Small intestine (tissue), 7 donors: ENCODE measurements at regions not wholly inside any gene's neighbourhood (a gene's known extent, or its start where the extent isn't known, plus 50 kb on each side); places are given as distances from the start of the nearest gene placed in this dataset.

Experiments
- DNase-seq, 2 donors: peaks; one replicate each; pipeline versions ENCODE4 v3.0.0 to v3.0.0-alpha.2; 2013
- FAIRE-seq: peaks from 2 replicates; lab custom pipeline; 2012; peaks lifted over from hg19 to GRCh38; lab: Jason Lieb, UNC
- H3K27ac ChIP-seq, 3 donors: one replicate each; pipeline ENCODE4 v1.5.1; 2013; ENCODE audit warnings: low read length in 2 of 3, mild to moderate bottlenecking in 2 of 3, control low read depth in 1 of 3, inconsistent platforms in 1 of 3, low read depth in 1 of 3, moderate library complexity in 1 of 3
- H3K27me3 ChIP-seq, 3 donors: one replicate each; pipeline ENCODE4 v1.6.1; 2013; ENCODE audit warnings: low read length in 3 of 3, inconsistent platforms in 1 of 3; ENCODE audit not compliant: control insufficient read depth in 3 of 3, insufficient read depth in 3 of 3
- H3K36me3 ChIP-seq, 3 donors: one replicate each; pipeline ENCODE4 v1.6.1; 2013; ENCODE audit warnings: low read length in 3 of 3, inconsistent platforms in 1 of 3, low read depth in 1 of 3, mild to moderate bottlenecking in 1 of 3, moderate library complexity in 1 of 3; ENCODE audit not compliant: control insufficient read depth in 3 of 3, insufficient read depth in 2 of 3
- H3K4me1 ChIP-seq, 3 donors: one replicate each; pipeline ENCODE4 v1.6.1; 2013; ENCODE audit warnings: low read length in 2 of 3, inconsistent platforms in 1 of 3, low read depth in 1 of 3, mild to moderate bottlenecking in 1 of 3, moderate library complexity in 1 of 3; ENCODE audit not compliant: control insufficient read depth in 3 of 3, insufficient read depth in 2 of 3
- H3K4me3 ChIP-seq, 3 donors: one replicate each; pipeline ENCODE4 v1.5.1; 2013; ENCODE audit warnings: low read length in 3 of 3, control low read depth in 1 of 3, inconsistent platforms in 1 of 3, low read depth in 1 of 3, mild to moderate bottlenecking in 1 of 3, moderate library complexity in 1 of 3
- H3K9me3 ChIP-seq, 2 donors: one replicate each; pipeline ENCODE4 v1.6.1; 2013; ENCODE audit warnings: low read depth in 1 of 2, low read length in 1 of 2; ENCODE audit not compliant: control insufficient read depth in 2 of 2, insufficient read depth in 1 of 2
- WGBS, 3 donors: extraction: QIAGEN DNeasy Blood & Tissue Kit; methylation state at CpG; one replicate each; pipeline ENCODE4 v1.1.7; 2013; 5-methylcytosine and 5-hydroxymethylcytosine counted together
- donor health status: healthy with polysubstance abuse.
- donor health status: control.
- donor health status: control.
- donor health status: Bipolar disorder and iron deficiency.
- donor health status: healthy.

DNA sequence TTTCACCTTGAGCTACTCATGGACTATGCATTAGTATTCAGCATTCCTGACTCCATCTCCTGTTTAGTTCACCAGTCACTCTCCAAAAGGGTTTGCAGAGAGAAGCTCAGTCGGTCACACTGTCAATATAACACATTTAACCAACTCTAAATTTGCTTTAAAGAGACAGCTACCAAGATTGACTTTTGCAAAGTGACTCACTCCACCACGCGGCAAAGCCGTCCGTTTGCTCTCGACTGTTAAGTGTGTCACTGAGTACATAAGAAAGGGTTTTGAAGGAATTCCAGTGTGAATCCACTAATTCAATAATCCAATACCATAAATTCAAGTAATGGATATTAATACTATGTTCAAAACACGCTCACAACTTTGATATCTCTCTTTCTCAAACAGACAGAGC is 1006.7 kb upstream of the NR2F2 start:
- no peak for FAIRE-seq
- DNase-seq = no peak
- Histone ChIP-seq H3K27me3 (peaks cover 0 to 9% (median 3%) of the 10 kb centered on the region in 3 donors), H3K9me3 (no peaks in the 10 kb centered on the region), H3K36me3 (no peaks in the 10 kb centered on the region), H3K27ac (no peak overlapping the region), H3K4me3 (no peak overlapping the region), H3K4me1 (no peaks in the 10 kb centered on the region)
- 41 to 61% (median 57%) methylated on average over 7 of the region's 7 CpGs for WGBS, 3 donors

DNA sequence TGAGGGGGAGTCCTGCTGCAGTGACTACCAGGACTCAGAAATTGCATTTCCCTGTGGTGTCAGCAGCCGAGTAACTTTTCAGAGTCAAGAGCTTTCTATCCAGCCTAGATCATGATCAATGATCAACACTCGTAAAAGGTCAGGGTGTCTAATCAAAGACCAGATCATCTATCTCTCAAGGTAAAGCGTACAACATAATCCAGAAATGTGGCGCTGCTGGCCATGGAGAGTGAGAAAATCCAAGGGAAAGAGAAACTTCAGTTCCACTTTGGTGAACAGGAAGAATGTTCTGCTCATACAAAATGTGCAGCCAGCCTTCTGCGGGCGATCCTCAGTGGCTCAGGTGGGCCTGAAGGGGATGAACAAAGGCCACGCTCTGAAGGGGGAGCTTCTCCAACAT is 1005.8 kb upstream of the NR2F2 start:
- H3K27ac ChIP-seq = peak overlapping the region in 1 of 3 donors; percentile 58
- FAIRE-seq (no peak), DNase-seq (no peak)
- H3K27me3 ChIP-seq = peaks cover 0 to 9% (median 3%) of the 10 kb centered on the region in 3 donors
- WGBS, 3 donors = 70 to 75% (median 73%) methylated on average over 7 of the region's 7 CpGs
- H3K9me3 ChIP-seq = no peaks in the 10 kb centered on the region
- no peaks in the 10 kb centered on the region for H3K4me1 ChIP-seq
- H3K36me3 ChIP-seq = no peaks in the 10 kb centered on the region
- H3K4me3 ChIP-seq = no peak overlapping the region

DNA sequence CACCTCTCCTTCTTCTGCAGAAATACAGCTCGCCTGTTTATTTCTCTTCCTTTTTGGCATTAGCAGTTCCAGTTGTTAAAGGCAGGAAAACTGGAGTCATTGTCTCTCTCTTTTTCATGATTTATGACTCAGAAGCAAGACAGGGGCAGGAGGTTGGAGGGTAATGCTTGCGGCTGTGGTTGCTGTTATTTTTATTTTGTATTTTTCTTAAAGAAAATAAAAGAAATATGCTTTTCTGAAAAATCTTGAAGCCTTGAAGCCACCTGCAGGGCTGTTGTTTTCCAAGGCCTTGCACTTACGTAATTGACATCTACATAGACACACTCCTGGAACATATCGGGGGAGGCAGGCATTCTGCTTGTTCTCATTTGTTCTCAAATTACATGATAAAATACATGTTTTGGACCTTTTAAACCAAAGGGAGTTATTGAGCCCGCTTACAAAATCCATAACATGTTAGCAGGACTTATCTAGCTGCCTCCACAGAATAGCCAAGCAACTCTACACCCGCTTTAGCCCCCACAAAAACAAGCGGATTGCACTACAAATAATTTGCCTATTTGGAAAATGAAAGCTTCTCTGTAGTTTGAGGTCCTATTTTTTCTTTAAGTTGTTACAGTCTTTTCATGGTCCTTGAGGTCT is 1004.6 kb upstream of the NR2F2 start:
- no peak for DNase-seq
- 63 to 79% (median 74%) methylated on average over 7 of the region's 7 CpGs for WGBS, 3 donors
- Histone ChIP-seq H3K27ac (no peak overlapping the region), H3K9me3 (no peaks in the 10 kb centered on the region), H3K27me3 (peaks cover 0 to 9% (median 3%) of the 10 kb centered on the region in 3 donors), H3K4me1 (no peaks in the 10 kb centered on the region), H3K36me3 (no peaks in the 10 kb centered on the region), H3K4me3 (no peak overlapping the region)
- no peak for FAIRE-seq

DNA sequence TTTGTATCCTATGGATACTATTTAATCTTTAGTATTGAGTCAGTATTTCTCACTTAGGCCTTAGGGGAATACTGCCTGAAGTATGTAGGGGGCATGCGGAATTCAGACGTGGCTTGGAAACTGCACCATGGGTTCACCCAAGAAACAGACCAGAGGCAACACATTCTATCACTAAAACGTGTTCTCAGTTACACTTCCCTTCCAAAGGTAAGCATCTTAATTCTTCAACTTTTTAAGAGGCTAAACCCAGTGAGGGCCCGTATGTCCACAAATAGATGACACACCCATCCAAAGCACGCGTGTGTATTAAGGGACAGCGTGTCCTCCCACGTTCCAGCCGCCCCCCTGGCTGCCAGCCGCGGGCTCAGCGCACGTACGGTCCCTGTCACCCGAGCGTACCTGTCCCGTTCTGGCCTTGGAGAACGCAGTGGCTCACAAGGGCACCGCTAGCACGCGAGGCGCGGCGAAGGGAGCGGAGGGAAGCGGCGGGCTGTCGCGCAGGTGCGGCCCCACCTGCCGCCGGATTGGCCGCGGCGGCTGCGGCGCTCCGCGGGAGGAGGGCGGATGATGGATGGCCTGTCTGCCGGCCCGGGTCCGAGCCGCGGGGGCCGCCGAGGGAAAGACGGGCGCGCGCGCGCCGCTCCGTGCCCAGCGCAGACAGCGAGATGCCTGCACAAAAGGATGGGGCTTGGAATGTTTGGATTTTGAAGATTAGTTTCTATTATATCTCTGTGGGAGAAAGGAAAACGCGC is 1003.9 kb upstream of the NR2F2 start:
- Histone ChIP-seq H3K4me3 (peak overlapping the region in 1 of 3 donors; percentile 10), H3K4me1 (no peaks in the 10 kb centered on the region), H3K27me3 (peaks cover 0 to 9% (median 3%) of the 10 kb centered on the region in 3 donors), H3K9me3 (no peaks in the 10 kb centered on the region), H3K36me3 (no peaks in the 10 kb centered on the region), H3K27ac (peak overlapping the region in 1 of 3 donors; percentile 66)
- 9 to 23% (median 20%) methylated on average over 59 of the region's 59 CpGs for WGBS, 3 donors
- no peak for DNase-seq
- FAIRE-seq = no peak

DNA sequence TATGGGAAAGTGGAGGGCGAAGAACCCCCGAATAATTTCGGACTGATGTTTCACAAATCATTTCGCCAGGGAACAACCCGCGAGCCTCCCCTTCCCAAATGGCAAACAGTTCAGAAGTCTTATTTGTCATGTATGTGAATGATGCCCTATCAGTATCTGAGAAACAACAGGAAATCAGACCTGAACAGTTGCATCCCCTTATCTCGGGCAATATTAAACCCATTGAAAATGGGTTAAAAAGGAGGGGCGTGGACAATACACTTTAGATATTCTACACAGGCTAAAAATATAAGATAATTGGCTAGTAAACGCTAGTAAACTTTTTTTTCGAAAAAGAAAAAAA is 1003.3 kb upstream of the NR2F2 start:
- peaks cover 0 to 9% (median 3%) of the 10 kb centered on the region in 3 donors for H3K27me3 ChIP-seq
- no peaks in the 10 kb centered on the region for H3K36me3 ChIP-seq
- FAIRE-seq = no peak
- no peak for DNase-seq
- peak overlapping the region in 1 of 3 donors; percentile 66 for H3K27ac ChIP-seq
- 22 to 31% (median 29%) methylated on average over 10 of the region's 10 CpGs for WGBS, 3 donors
- no peaks in the 10 kb centered on the region for H3K9me3 ChIP-seq
- no peaks in the 10 kb centered on the region for H3K4me1 ChIP-seq
- peak overlapping the region in 1 of 3 donors; percentile 10 for H3K4me3 ChIP-seq

DNA sequence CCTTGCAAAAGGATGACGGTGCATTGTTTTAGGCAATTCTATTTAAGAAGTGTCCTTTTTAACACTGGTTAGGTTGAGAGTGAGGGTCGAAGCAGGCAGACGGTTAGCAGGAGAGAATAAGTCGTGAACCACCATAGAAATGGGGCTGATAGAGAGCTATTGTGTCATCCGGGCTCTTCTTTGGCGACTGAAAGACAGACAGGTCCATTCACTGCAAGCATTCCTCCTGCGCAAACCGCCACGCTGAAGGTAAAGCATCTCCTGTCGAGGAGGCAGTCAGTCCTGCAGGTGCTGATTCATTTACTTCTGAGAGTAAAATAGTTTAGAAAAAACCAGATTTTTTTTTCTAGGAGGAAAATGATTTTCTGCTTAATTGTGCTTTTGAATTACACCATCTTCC is 1002.8 kb upstream of the NR2F2 start:
- Histone ChIP-seq H3K4me3 (no peak overlapping the region), H3K4me1 (no peaks in the 10 kb centered on the region), H3K27ac (peak overlapping the region in 1 of 3 donors; percentile 70), H3K27me3 (peaks cover 0 to 9% (median 3%) of the 10 kb centered on the region in 3 donors), H3K9me3 (no peaks in the 10 kb centered on the region), H3K36me3 (no peaks in the 10 kb centered on the region)
- no peak for DNase-seq
- no peak for FAIRE-seq
- 37 to 43% (median 43%) methylated on average over 10 of the region's 10 CpGs for WGBS, 3 donors

DNA sequence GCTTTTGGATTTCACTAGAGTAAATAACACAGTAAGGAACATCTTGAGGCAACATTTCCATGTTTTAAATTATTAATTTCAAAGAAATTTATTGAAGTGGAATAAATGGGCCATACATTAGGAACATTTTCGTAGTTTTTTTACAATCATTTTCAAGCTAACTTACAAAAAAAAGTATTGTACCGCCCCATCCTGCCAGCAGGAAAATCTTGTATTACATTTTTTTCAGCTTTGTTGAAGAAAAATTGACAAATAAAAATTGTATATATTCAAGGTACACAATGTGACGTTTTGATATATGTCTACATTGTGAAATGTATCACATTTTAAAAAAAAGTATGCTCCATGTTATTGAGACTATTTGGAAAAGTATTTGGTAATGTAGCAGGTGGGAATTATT is 1001.9 kb upstream of the NR2F2 start:
- H3K4me3 ChIP-seq = no peak overlapping the region
- DNase-seq (no peak), FAIRE-seq (no peak)
- H3K27ac ChIP-seq = no peak overlapping the region
- 80 to 83% (median 80%) methylated on average over 3 of the region's 3 CpGs for WGBS, 3 donors
- peaks cover 0 to 9% (median 3%) of the 10 kb centered on the region in 3 donors for H3K27me3 ChIP-seq
- H3K36me3 ChIP-seq = no peaks in the 10 kb centered on the region
- no peaks in the 10 kb centered on the region for H3K9me3 ChIP-seq
- H3K4me1 ChIP-seq = no peaks in the 10 kb centered on the region

DNA sequence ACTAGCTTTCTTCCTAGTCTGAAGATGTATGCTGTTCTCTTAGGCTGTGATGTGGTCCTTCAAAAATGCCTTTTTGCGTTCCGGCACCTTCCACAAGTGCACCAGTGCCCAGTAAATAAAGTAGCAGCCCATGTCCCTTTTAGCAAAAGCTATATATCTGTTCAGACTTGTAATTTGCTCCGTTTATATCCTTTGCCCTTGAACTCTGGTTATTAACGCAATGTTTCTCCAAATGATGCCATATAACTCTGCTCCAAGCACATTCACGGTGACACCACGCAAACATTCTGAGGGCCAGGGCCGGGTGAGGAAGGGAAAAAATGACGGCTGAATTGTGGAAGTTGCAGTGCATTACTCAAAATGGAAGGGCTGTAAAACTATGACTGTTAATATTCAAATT is 1001.1 kb upstream of the NR2F2 start:
- Histone ChIP-seq H3K36me3 (no peaks in the 10 kb centered on the region), H3K4me1 (no peaks in the 10 kb centered on the region), H3K9me3 (no peaks in the 10 kb centered on the region), H3K27me3 (peaks cover 0 to 9% (median 3%) of the 10 kb centered on the region in 3 donors), H3K4me3 (no peak overlapping the region), H3K27ac (peak overlapping the region in 1 of 3 donors; percentile 11)
- 42 to 65% (median 49%) methylated on average over 8 of the region's 8 CpGs for WGBS, 3 donors
- no peak for FAIRE-seq
- no peak for DNase-seq
